Activated naive CD8-positive, alpha-beta T cell treated with anti-CD3 and anti-CD28 coated beads, Interleukin-2, amount 10 ng/mL, durations not matched to agents 7 days and 5 days (primary cell): ENCODE measurements at regions not wholly inside any gene's neighbourhood (a gene's known extent, or its start where the extent isn't known, plus 50 kb on each side); places are given as distances from the start of the nearest gene placed in this dataset.
"Not testable (repeated sequence)": the region's sequence is repeated elsewhere in the genome, so short reads cannot be mapped to it uniquely, and the experiment has no call there.

Source experiments
- ATAC-seq: fragments of 150-1000 bp; cut with Tn5 transposase; one replicate; pipeline ENCODE4 v1.10.0; 2021; ENCODE audit warnings: low read depth, moderate library complexity
- POLR2A ChIA-PET: fragments of 350-600 bp; sonication (Branson Sonifier 250); formaldehyde crosslinking; loops from one replicate; lab custom pipeline; 2021; ENCODE audit warnings: antibody characterized with exemption; lab: Charles Lee
- DNase-seq: peaks from one replicate; pipeline ENCODE4 v3.0.0; 2021
- H3K27ac Mint-ChIP-seq: one replicate; pipeline ENCODE4 v1.8.0; 2022; ENCODE audit warnings: mild to moderate bottlenecking, mixed read lengths
- H3K27me3 Mint-ChIP-seq: one replicate; pipeline ENCODE4 v1.8.0; 2022; ENCODE audit warnings: mild to moderate bottlenecking, moderate library complexity, mixed read lengths
- H3K36me3 Mint-ChIP-seq: one replicate; pipeline ENCODE4 v1.8.0; 2021; ENCODE audit warnings: mild to moderate bottlenecking, mixed read lengths
- H3K4me1 Mint-ChIP-seq: one replicate; pipeline ENCODE4 v1.8.0; 2021; ENCODE audit warnings: mixed read lengths
- H3K4me3 Mint-ChIP-seq: one replicate; pipeline ENCODE4 v1.8.0; 2022; ENCODE audit warnings: mild to moderate bottlenecking, moderate library complexity, mixed read lengths
- H3K9me3 Mint-ChIP-seq: one replicate; pipeline ENCODE4 v1.8.0; 2021; ENCODE audit warnings: mixed read lengths

GRCh38 chr11:25247336-25247735 lies 750.5 kb downstream of the LUZP2 start:
- DNase-seq = no peak
- H3K27me3 Mint-ChIP-seq = no peaks in the 10 kb centered on the region
- no peak overlapping the region for H3K27ac Mint-ChIP-seq
- peaks cover 2% of the 10 kb centered on the region for H3K9me3 Mint-ChIP-seq
- no peak for ATAC-seq
- no peak overlapping the region for H3K4me3 Mint-ChIP-seq
- POLR2A ChIA-PET = no interaction called here
- H3K36me3 Mint-ChIP-seq = no peaks in the 10 kb centered on the region
- no peaks in the 10 kb centered on the region for H3K4me1 Mint-ChIP-seq

- no peak for DNase-seq
- no peaks in the 10 kb centered on the region for H3K36me3 Mint-ChIP-seq
- H3K27me3 Mint-ChIP-seq = no peaks in the 10 kb centered on the region
- H3K9me3 Mint-ChIP-seq = peaks cover 2% of the 10 kb centered on the region
- H3K4me3 Mint-ChIP-seq = no peak overlapping the region
- no peak overlapping the region for H3K27ac Mint-ChIP-seq
- POLR2A ChIA-PET = no interaction called here
- no peaks in the 10 kb centered on the region for H3K4me1 Mint-ChIP-seq
- no peak for ATAC-seq
These were observed 756.0 kb downstream of the LUZP2 start for GRCh38 chr11:25252854-25253253.

- H3K27me3 Mint-ChIP-seq, POLR2A ChIA-PET, H3K4me1 Mint-ChIP-seq, H3K9me3 Mint-ChIP-seq, H3K27ac Mint-ChIP-seq, DNase-seq, H3K4me3 Mint-ChIP-seq, H3K36me3 Mint-ChIP-seq, ATAC-seq: not testable (repeated sequence)
These were observed 767.0 kb downstream of the LUZP2 start for GRCh38 chr11:25263861-25264260.

GRCh38 chr11:25271301-25271700 lies 774.4 kb downstream of the LUZP2 start:
- POLR2A ChIA-PET = no interaction called here
- Mint-ChIP-seq H3K4me3 (no peak overlapping the region), H3K4me1 (no peaks in the 10 kb centered on the region), H3K27me3 (no peaks in the 10 kb centered on the region), H3K27ac (no peak overlapping the region), H3K9me3 (peaks cover 2% of the 10 kb centered on the region), H3K36me3 (no peaks in the 10 kb centered on the region)
- ATAC-seq = no peak
- no peak for DNase-seq

GRCh38 chr11:25272214-25272613 lies 775.4 kb downstream of the LUZP2 start:
- Mint-ChIP-seq H3K27ac (no peak overlapping the region), H3K4me1 (no peaks in the 10 kb centered on the region), H3K27me3 (no peaks in the 10 kb centered on the region), H3K4me3 (no peak overlapping the region), H3K9me3 (no peaks in the 10 kb centered on the region), H3K36me3 (no peaks in the 10 kb centered on the region)
- POLR2A ChIA-PET = no interaction called here
- ATAC-seq = no peak
- DNase-seq = no peak

- H3K27ac Mint-ChIP-seq, H3K9me3 Mint-ChIP-seq, POLR2A ChIA-PET, H3K27me3 Mint-ChIP-seq, DNase-seq, H3K4me3 Mint-ChIP-seq, ATAC-seq, H3K36me3 Mint-ChIP-seq, H3K4me1 Mint-ChIP-seq: not testable (repeated sequence)
These were observed 784.0 kb downstream of the LUZP2 start for GRCh38 chr11:25280821-25281220.

- H3K4me1 Mint-ChIP-seq = no peaks in the 10 kb centered on the region
- no peak for DNase-seq
- no peak overlapping the region for H3K27ac Mint-ChIP-seq
- no peaks in the 10 kb centered on the region for H3K27me3 Mint-ChIP-seq
- no peak for ATAC-seq
- peaks cover 2% of the 10 kb centered on the region for H3K9me3 Mint-ChIP-seq
- POLR2A ChIA-PET = no interaction called here
- no peak overlapping the region for H3K4me3 Mint-ChIP-seq
- H3K36me3 Mint-ChIP-seq = no peaks in the 10 kb centered on the region
These were observed 796.3 kb downstream of the LUZP2 start for GRCh38 chr11:25293166-25293565.

- no peak for ATAC-seq
- Mint-ChIP-seq H3K4me3 (no peak overlapping the region), H3K9me3 (peaks cover 1% of the 10 kb centered on the region), H3K27me3 (no peaks in the 10 kb centered on the region), H3K27ac (no peak overlapping the region), H3K36me3 (no peaks in the 10 kb centered on the region), H3K4me1 (no peaks in the 10 kb centered on the region)
- POLR2A ChIA-PET = no interaction called here
- no peak for DNase-seq
These were observed 801.6 kb downstream of the LUZP2 start for GRCh38 chr11:25298450-25298849.

- peaks cover 7% of the 10 kb centered on the region for H3K9me3 Mint-ChIP-seq
- no peak for DNase-seq
- H3K4me1 Mint-ChIP-seq = no peaks in the 10 kb centered on the region
- no peak overlapping the region for H3K27ac Mint-ChIP-seq
- no peak for ATAC-seq
- no peak overlapping the region for H3K4me3 Mint-ChIP-seq
- no peaks in the 10 kb centered on the region for H3K36me3 Mint-ChIP-seq
- POLR2A ChIA-PET = no interaction called here
- H3K27me3 Mint-ChIP-seq = no peaks in the 10 kb centered on the region
These were observed 813.0 kb downstream of the LUZP2 start for GRCh38 chr11:25309818-25310217.

GRCh38 chr11:25317216-25317615 lies 820.4 kb downstream of the LUZP2 start:
- Mint-ChIP-seq H3K36me3 (no peaks in the 10 kb centered on the region), H3K27me3 (no peaks in the 10 kb centered on the region), H3K27ac (no peak overlapping the region), H3K4me3 (no peak overlapping the region), H3K4me1 (no peaks in the 10 kb centered on the region), H3K9me3 (no peaks in the 10 kb centered on the region)
- DNase-seq (no peak), ATAC-seq (no peak)
- POLR2A ChIA-PET = no interaction called here

- Mint-ChIP-seq H3K4me3 (no peak overlapping the region), H3K4me1 (no peaks in the 10 kb centered on the region), H3K27me3 (no peaks in the 10 kb centered on the region), H3K9me3 (peaks cover 2% of the 10 kb centered on the region), H3K36me3 (no peaks in the 10 kb centered on the region), H3K27ac (no peak overlapping the region)
- ATAC-seq (no peak), DNase-seq (no peak)
- POLR2A ChIA-PET = no interaction called here
These were observed 822.3 kb downstream of the LUZP2 start for GRCh38 chr11:25319127-25319526.

- POLR2A ChIA-PET = no interaction called here
- H3K4me3 Mint-ChIP-seq = no peak overlapping the region
- no peaks in the 10 kb centered on the region for H3K4me1 Mint-ChIP-seq
- ATAC-seq (no peak), DNase-seq (no peak)
- H3K27me3 Mint-ChIP-seq = no peaks in the 10 kb centered on the region
- H3K27ac Mint-ChIP-seq = no peak overlapping the region
- peaks cover 3% of the 10 kb centered on the region for H3K9me3 Mint-ChIP-seq
- no peaks in the 10 kb centered on the region for H3K36me3 Mint-ChIP-seq
These were observed 830.8 kb downstream of the LUZP2 start for GRCh38 chr11:25327656-25328055.

- H3K27me3 Mint-ChIP-seq = no peaks in the 10 kb centered on the region
- H3K27ac Mint-ChIP-seq = no peak overlapping the region
- H3K9me3 Mint-ChIP-seq = no peaks in the 10 kb centered on the region
- H3K4me1 Mint-ChIP-seq = no peaks in the 10 kb centered on the region
- H3K4me3 Mint-ChIP-seq = no peak overlapping the region
- H3K36me3 Mint-ChIP-seq = no peaks in the 10 kb centered on the region
- POLR2A ChIA-PET = no interaction called here
- DNase-seq (no peak), ATAC-seq (no peak)
These were observed 842.4 kb downstream of the LUZP2 start for GRCh38 chr11:25339281-25339680.

GRCh38 chr11:25349537-25349936 lies 852.7 kb downstream of the LUZP2 start:
- DNase-seq (no peak), ATAC-seq (no peak)
- Mint-ChIP-seq H3K4me3 (no peak overlapping the region), H3K27me3 (no peaks in the 10 kb centered on the region), H3K4me1 (no peaks in the 10 kb centered on the region), H3K9me3 (peaks cover 6% of the 10 kb centered on the region), H3K36me3 (no peaks in the 10 kb centered on the region), H3K27ac (no peak overlapping the region)
- POLR2A ChIA-PET = no interaction called here
